HG02678 (cell line): ENCODE measurements at regions not wholly inside any gene's neighbourhood (a gene's known extent, or its start where the extent isn't known, plus 50 kb on each side); places are given as distances from the start of the nearest gene placed in this dataset.

ENCODE experiments used
- ATAC-seq: cut with Tn5 transposase; IDR thresholded peaks from one replicate; pipeline ENCODE4 v1.9.1; 2021; ENCODE audit warnings: mild to moderate bottlenecking, moderate library complexity; ENCODE audit not compliant: unreplicated experiment

DNA sequence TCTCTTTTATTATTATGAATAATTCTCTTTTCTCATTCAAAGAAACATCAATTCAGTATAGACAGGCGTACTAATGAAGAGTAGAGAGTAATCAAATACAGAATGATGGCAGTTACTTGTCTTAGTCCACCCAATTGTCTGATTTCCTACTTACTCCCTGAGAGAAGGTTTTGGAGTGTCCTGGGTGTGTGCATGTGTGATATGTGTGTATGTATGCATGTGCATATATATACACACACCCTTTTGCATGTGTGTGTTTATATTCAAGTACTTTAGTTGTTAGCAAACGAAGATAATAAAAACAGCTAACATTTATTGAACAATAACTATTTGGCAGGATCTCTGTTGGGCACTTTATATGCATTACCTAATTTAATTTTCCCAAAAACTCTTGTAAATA is 63.2 kb upstream of the CCDC190 start:
- no peak for ATAC-seq

DNA sequence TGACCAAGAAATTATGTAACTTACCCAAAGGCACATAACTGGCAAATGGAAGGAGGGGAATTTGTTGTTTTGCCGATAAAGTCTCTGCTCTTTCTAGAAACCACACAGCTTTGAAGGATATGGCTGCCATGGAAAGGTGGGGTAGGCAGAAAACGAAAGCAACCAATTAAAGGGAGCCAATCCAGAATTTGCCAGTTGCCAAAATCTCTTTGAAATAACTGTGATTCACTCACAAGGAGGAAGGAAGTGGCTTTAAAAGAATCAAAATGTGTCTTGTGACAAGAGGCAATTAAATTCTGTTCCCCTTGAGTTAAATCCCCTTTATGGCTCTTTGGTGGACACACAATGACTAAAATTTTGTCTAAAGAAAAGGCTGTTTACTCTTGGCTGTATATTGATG is 61.2 kb upstream of the CCDC190 start:
- ATAC-seq: no peak

DNA sequence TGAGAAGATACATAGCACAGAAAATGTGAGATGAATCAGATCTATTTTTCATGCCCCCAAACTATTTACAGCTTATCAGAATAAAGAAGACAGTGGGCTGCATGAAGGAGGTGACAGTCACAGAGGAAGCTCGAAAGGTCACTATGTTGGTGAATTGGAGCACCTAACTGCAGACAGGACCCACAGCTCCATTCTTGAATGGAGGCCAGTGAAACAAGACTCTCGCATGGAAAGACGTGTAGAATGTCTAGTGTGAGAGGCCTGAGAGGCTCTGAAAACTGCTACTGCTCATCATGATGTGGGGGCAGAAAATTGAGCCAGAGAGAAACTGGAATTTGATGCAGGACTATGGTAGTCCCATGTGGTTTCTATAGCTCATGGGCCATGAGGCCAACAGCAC is 60.3 kb upstream of the CCDC190 start:
- ATAC-seq: no peak

GRCh38 chr1:162919034-162919433 is 58.1 kb upstream of the CCDC190 start:
- no peak for ATAC-seq

GRCh38 chr1:162918151-162918754 is 57.3 kb upstream of the CCDC190 start:
- no peak for ATAC-seq

- ATAC-seq: no peak
Observed at GRCh38 chr1:162916821-162917613, 56.0 kb upstream of the CCDC190 start.

DNA sequence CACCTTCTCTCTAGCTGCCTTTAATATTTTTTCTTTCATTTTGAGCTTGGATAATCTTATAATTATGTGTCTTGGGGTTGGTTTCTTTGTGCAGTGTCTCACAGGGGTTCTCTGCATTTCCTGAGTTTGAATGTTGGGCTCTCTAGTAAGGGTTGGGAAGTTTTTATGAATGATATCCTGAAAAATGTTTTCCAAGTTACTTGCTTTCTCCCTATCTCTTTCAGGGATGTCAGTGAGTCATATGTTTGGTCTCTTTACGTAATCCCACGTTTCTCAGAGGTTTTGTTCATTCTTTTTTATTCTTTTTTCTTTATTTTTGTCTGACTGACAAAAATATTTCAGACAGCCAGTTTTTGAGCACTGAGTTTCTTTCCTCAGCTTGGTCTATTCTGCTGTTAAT is 55.4 kb upstream of the CCDC190 start:
- no peak for ATAC-seq

- ATAC-seq: no peak
Observed at GRCh38 chr1:162914601-162915000, 53.6 kb upstream of the CCDC190 start.

DNA sequence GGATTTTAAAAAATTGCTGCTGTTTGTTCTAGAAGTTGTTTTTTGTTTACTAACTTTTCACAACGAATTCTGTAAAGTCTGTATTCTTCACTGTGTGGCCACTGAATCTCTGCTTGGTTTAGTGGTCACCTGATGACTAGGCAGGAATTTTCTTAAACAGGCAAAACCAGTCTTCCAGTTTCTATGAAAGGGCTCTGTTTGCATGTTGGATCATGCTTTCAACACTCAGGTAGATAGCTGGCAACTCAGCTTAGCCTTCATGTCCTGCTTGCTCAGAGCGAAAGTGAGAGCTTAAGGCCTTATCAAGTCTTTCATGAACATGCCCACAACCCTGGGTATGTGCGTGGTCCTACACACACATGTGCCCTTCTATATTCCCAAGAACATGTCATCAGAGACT is 52.4 kb upstream of the CCDC190 start:
- ATAC-seq: no peak

DNA sequence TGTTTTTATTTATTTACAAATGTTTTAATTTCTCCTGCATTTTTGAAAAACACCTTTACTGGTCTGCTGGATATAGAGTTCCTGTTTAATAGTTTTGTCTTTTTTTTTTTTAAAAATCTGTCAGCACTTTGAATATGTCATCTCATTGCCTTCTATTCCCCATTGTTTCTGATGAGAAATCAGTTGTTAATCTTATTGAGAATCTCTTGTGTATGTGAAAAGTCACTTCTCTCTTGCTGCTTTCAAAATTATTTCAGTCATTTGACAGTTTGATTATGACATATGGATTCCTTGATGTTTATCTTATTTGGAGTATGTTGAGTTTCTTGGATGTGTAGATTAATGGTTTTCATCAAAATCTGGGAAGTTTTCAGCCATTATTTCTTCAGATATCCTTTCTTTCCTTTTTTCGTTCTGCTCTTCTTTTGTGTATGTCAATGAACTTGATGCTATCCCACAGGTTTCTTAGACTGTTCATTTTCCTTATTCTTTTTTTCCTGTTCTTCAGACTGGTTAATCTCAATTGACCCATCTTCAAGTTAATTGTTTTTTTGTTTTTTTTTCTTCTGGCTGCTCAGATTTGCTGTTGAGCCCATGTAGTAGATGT is 51.2 kb upstream of the CCDC190 start:
- ATAC-seq: no peak
